K562 (cell line): ENCODE measurements at regions not wholly inside any gene's neighbourhood (a gene's known extent, or its start where the extent isn't known, plus 50 kb on each side); places are given as distances from the start of the nearest gene placed in this dataset.

Experiments
- ATF2 ChIP-seq: sonication (generic); formaldehyde crosslinking; IDR thresholded peaks from 2 replicates; pipeline ENCODE4 v1.8.1; 2022; ENCODE audit warnings: missing genetic modification reagents
- CTCFL ChIP-seq: IDR thresholded peaks from 2 replicates; pipeline ENCODE4 v1.6.1; 2011; ENCODE audit warnings: borderline replicate concordance, low read depth, mild to moderate bottlenecking, moderate library complexity, low read length; ENCODE audit not compliant: insufficient read depth, poor library complexity, severe bottlenecking
- ELF1 ChIP-seq: fragments of 200-800 bp; sonication (Bioruptor generic); IDR thresholded peaks from 2 replicates; pipeline ENCODE4 v1.6.1; 2016; ENCODE audit warnings: missing genetic modification characterization, missing compliant biosample characterization
- KAT8 ChIP-seq: fragments of 450-650 bp; IDR thresholded peaks from 2 replicates; pipeline ENCODE4 v1.6.1; 2016; ENCODE audit warnings: low read depth, mild to moderate bottlenecking
- KLF1 ChIP-seq: fragments of 450-650 bp; IDR thresholded peaks from 2 replicates; pipeline ENCODE4 v1.6.1; 2016; ENCODE audit warnings: missing genetic modification characterization, missing compliant biosample characterization
- MTF1 ChIP-seq: fragments of 250-450 bp; sonication (Bioruptor Pico); IDR thresholded peaks from 2 replicates; pipeline ENCODE4 v1.9.0; 2021; ENCODE audit warnings: moderate library complexity, mild to moderate bottlenecking, inconsistent platforms, borderline replicate concordance
- MYC ChIP-seq, 2 experiments: fragments of 250-450 bp in 1 of 2; sonication (Bioruptor Pico) in 1 of 2; IDR thresholded peaks; 2 replicates each; pipeline versions ENCODE4 v1.5.1 to v1.6.1; 2012 to 2021; ENCODE audit warnings: low read depth in 2 of 2, borderline replicate concordance in 1 of 2, improper control_type of control experiment in 1 of 2, low read length in 1 of 2, mild to moderate bottlenecking in 1 of 2, moderate library complexity in 1 of 2
- POLR2AphosphoS5 ChIP-seq: IDR thresholded peaks from 2 replicates; pipeline ENCODE4 v1.6.1; 2011; ENCODE audit warnings: mild to moderate bottlenecking, low read depth, low read length, moderate library complexity; ENCODE audit not compliant: control insufficient read depth, insufficient read depth
- XRCC5 ChIP-seq: fragments of 200-400 bp; formaldehyde crosslinking; IDR thresholded peaks from 2 replicates; pipeline ENCODE4 v1.6.1; 2017; ENCODE audit warnings: low read depth, mild to moderate bottlenecking, low read length
- ZNF407 ChIP-seq: fragments of 450-650 bp; IDR thresholded peaks from 2 replicates; pipeline ENCODE4 v1.6.1; 2016; ENCODE audit warnings: low read depth
- TF ChIP-seq, protein P1 (sequence below): sonication (generic); formaldehyde crosslinking; IDR thresholded peaks from 2 replicates; pipeline ENCODE4 v1.8.0; 2022; ENCODE audit warnings: mild to moderate bottlenecking, missing genetic modification reagents, borderline replicate concordance
- TF ChIP-seq, protein P2 (sequence below), 3 experiments: IDR thresholded peaks in 2 of 3; conservative IDR thresholded peaks in 1 of 3; 2 replicates each; pipeline ENCODE4 v1.5.1; 2011 to 2012; ENCODE audit warnings: low read length in 3 of 3, mild to moderate bottlenecking in 3 of 3, control low read depth in 2 of 3, improper control_type of control experiment in 1 of 3, inconsistent platforms in 1 of 3, low read depth in 1 of 3, mixed read lengths in 1 of 3, moderate library complexity in 1 of 3; ENCODE audit not compliant: insufficient read depth in 2 of 3
- TF ChIP-seq, protein P3 (sequence below): sonication (generic); formaldehyde crosslinking; IDR thresholded peaks from 2 replicates; pipeline ENCODE4 v1.8.0; 2022; ENCODE audit warnings: missing genetic modification reagents, mild to moderate bottlenecking, moderate library complexity, borderline replicate concordance

DNA sequence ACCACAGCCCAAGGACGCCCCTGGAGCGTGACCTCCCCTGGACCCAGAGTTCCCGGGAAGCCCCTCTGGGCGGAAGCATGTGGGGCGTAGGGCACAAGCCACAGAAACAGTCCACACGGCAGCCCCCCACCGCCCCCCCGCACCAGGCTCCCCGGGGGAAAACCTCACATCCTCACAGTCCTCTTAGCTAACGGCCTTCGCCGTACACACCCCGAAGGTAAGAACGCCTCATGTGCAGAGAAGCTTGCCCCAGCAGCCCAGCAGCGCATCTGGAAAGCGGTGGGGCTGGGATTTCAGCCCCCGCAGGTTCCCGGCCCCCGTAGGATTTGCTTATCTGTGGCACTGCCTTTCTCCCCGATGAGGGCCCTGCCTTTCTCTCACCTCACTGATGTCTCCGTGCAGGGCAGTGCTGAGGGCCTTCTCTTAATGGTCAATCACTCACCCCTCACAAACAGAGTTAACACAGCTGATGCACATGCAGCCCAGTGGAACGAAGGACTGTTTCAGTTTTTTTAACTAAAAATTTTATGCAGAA lies 309.2 kb downstream of the BRD1 start:
- TF ChIP-seq CTCFL, result no peak
- no peak for TF ChIP-seq POLR2AphosphoS5
- no peak for TF ChIP-seq ZNF407
- TF ChIP-seq ELF1, result no peak
- TF ChIP-seq, protein P1, sequence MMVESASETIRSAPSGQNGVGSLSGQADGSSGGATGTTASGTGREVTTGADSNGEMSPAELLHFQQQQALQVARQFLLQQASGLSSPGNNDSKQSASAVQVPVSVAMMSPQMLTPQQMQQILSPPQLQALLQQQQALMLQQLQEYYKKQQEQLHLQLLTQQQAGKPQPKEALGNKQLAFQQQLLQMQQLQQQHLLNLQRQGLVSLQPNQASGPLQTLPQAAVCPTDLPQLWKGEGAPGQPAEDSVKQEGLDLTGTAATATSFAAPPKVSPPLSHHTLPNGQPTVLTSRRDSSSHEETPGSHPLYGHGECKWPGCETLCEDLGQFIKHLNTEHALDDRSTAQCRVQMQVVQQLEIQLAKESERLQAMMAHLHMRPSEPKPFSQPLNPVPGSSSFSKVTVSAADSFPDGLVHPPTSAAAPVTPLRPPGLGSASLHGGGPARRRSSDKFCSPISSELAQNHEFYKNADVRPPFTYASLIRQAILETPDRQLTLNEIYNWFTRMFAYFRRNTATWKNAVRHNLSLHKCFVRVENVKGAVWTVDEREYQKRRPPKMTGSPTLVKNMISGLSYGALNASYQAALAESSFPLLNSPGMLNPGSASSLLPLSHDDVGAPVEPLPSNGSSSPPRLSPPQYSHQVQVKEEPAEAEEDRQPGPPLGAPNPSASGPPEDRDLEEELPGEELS (CRISPR knock-in tag), result no peak
- TF ChIP-seq MTF1, result no peak
- TF ChIP-seq, protein P2, sequence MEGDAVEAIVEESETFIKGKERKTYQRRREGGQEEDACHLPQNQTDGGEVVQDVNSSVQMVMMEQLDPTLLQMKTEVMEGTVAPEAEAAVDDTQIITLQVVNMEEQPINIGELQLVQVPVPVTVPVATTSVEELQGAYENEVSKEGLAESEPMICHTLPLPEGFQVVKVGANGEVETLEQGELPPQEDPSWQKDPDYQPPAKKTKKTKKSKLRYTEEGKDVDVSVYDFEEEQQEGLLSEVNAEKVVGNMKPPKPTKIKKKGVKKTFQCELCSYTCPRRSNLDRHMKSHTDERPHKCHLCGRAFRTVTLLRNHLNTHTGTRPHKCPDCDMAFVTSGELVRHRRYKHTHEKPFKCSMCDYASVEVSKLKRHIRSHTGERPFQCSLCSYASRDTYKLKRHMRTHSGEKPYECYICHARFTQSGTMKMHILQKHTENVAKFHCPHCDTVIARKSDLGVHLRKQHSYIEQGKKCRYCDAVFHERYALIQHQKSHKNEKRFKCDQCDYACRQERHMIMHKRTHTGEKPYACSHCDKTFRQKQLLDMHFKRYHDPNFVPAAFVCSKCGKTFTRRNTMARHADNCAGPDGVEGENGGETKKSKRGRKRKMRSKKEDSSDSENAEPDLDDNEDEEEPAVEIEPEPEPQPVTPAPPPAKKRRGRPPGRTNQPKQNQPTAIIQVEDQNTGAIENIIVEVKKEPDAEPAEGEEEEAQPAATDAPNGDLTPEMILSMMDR (IDR thresholded peaks at IDR 0.05 in 2 of 3, conservative IDR thresholded peaks at IDR 0.05 in 1 of 3; ENCODE audit: insufficient read depth in 2 of 3, low read depth in 1 of 3, low read length in 3 of 3), result no peak
- TF ChIP-seq KAT8, result no peak
- TF ChIP-seq ATF2 (CRISPR knock-in tag), result no peak
- TF ChIP-seq KLF1 (tag), result no peak
- TF ChIP-seq MYC (IDR thresholded peaks at IDR 0.05; ENCODE audit: low read depth, low read length), result no peak
- TF ChIP-seq MYC (CRISPR knock-in tag; IDR thresholded peaks at IDR 0.05; ENCODE audit: borderline replicate concordance, low read depth), result no peak
- TF ChIP-seq XRCC5, result no peak
- TF ChIP-seq, protein P3, sequence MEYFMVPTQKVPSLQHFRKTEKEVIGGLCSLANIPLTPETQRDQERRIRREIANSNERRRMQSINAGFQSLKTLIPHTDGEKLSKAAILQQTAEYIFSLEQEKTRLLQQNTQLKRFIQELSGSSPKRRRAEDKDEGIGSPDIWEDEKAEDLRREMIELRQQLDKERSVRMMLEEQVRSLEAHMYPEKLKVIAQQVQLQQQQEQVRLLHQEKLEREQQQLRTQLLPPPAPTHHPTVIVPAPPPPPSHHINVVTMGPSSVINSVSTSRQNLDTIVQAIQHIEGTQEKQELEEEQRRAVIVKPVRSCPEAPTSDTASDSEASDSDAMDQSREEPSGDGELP (CRISPR knock-in tag), result no peak
